GM12878 (cell line): ENCODE measurements at regions not wholly inside any gene's neighbourhood (a gene's known extent, or its start where the extent isn't known, plus 50 kb on each side); places are given as distances from the start of the nearest gene placed in this dataset.

Experiments used
- ATAC-seq: fragments of 200-7000 bp; cut with Tn5 transposase; 3 replicates; pipeline ENCODE4 v1.9.1; 2020; ENCODE audit warnings: mild to moderate bottlenecking, moderate library complexity
- BruUV-seq: library from RNA; stranded (reverse); fragments of 400-500 nt; replicated peaks from 2 replicates; lab custom pipeline; 2021; lab: Mats Ljungman, UMichigan
- CTCF ChIA-PET: fragments of 300-600 bp; sonication (Branson Sonifier 250); formaldehyde crosslinking; extraction: SDS; loops from one replicate; lab custom pipeline; 2021; ENCODE audit warnings: inconsistent platforms; lab: Yijun Ruan, JAX
- POLR2A ChIA-PET: fragments of 350-600 bp; formaldehyde crosslinking; extraction: SDS; loops from one replicate; lab custom pipeline; 2021; ENCODE audit warnings: inconsistent platforms; lab: Charles Lee
- RAD21 ChIA-PET: fragments of 300-600 bp; sonication (Branson Sonifier 250); formaldehyde crosslinking; loops from one replicate; lab custom pipeline; 2023; ENCODE audit warnings: antibody characterized with exemption; ENCODE audit not compliant: unreplicated experiment; lab: Charles Lee
- SMC1A ChIA-PET: fragments of 300-600 bp; sonication (Branson Sonifier 250); formaldehyde crosslinking; loops from one replicate; lab custom pipeline; 2023; ENCODE audit not compliant: unreplicated experiment, uncharacterized antibody; lab: Charles Lee
- DNase-seq: peaks from one replicate; pipeline ENCODE4 v3.0.0-alpha.2; 2011; ENCODE audit warnings: low read depth, low spot score
- FAIRE-seq: peaks from 3 replicates; lab custom pipeline; 2011; peaks lifted over from hg19 to GRCh38; lab: Jason Lieb, UNC
- H2AFZ ChIP-seq: 2 replicates; pipeline ENCODE4 v1.6.0; 2011; ENCODE audit warnings: low read depth, low read length, control low read depth; ENCODE audit not compliant: control insufficient read depth
- H3K27ac ChIP-seq: 2 replicates; pipeline ENCODE4 v1.5.1; 2011; ENCODE audit warnings: control low read depth; ENCODE audit not compliant: control insufficient read depth, insufficient read depth
- H3K27me3 ChIP-seq, 2 experiments: replicated peaks in 1 of 2; 2 replicates each; pipeline versions ENCODE4 v1.6.0 to v1.6.1; 2011; ENCODE audit warnings: low read length in 1 of 2; ENCODE audit not compliant: control insufficient read depth in 2 of 2, insufficient read depth in 2 of 2
- H3K36me3 ChIP-seq, 2 experiments: 2 replicates each; pipeline ENCODE4 v1.5.1; 2011; ENCODE audit warnings: low read length in 1 of 2; ENCODE audit not compliant: control insufficient read depth in 2 of 2, insufficient read depth in 2 of 2
- H3K4me1 ChIP-seq: 2 replicates; pipeline ENCODE4 v1.6.1; 2011; ENCODE audit warnings: mild to moderate bottlenecking, low read length, moderate library complexity, mixed read lengths; ENCODE audit not compliant: control insufficient read depth, insufficient read depth
- H3K4me2 ChIP-seq: 2 replicates; pipeline ENCODE4 v1.6.0; 2011; ENCODE audit warnings: control low read depth; ENCODE audit not compliant: control insufficient read depth, insufficient read depth
- H3K4me3 ChIP-seq: fragments of 200-600 bp; sonication (generic); 2 replicates; pipeline ENCODE4 v1.5.1; 2016
- H3K79me2 ChIP-seq: 2 replicates; pipeline ENCODE4 v1.6.0; 2011; ENCODE audit warnings: low read length; ENCODE audit not compliant: control insufficient read depth, insufficient read depth
- H3K9ac ChIP-seq: 2 replicates; pipeline ENCODE4 v1.8.0; 2011; ENCODE audit warnings: low read length, control low read depth, mixed read lengths; ENCODE audit not compliant: control insufficient read depth, insufficient read depth
- H3K9me3 ChIP-seq: replicated peaks from 3 replicates; pipeline ENCODE4 v1.5.1; 2011; ENCODE audit warnings: mild to moderate bottlenecking, low read length; ENCODE audit not compliant: control insufficient read depth, insufficient read depth
- H4K20me1 ChIP-seq: 2 replicates; pipeline ENCODE4 v1.6.0; 2011; ENCODE audit not compliant: control insufficient read depth, insufficient read depth
- CBX5 ChIP-seq: sonication (generic); IDR thresholded peaks from 2 replicates; pipeline ENCODE4 v1.6.1; 2016; ENCODE audit warnings: low read depth, moderate library complexity, mild to moderate bottlenecking, inconsistent platforms
- CHD4 ChIP-seq: fragments of 200-600 bp; sonication (generic); IDR thresholded peaks from 2 replicates; pipeline ENCODE4 v1.6.1; 2016; ENCODE audit warnings: mild to moderate bottlenecking
- E2F8 ChIP-seq: fragments of 450-650 bp; IDR thresholded peaks from 2 replicates; pipeline ENCODE4 v1.6.1; 2018; ENCODE audit warnings: mild to moderate bottlenecking, low read depth, moderate library complexity; ENCODE audit not compliant: partially characterized antibody
- FOXK2 ChIP-seq: fragments of 450-650 bp; IDR thresholded peaks from 2 replicates; pipeline ENCODE4 v1.6.1; 2017; ENCODE audit warnings: mild to moderate bottlenecking, moderate library complexity
- IRF5 ChIP-seq: fragments of 450-650 bp; IDR thresholded peaks from 2 replicates; pipeline ENCODE4 v1.6.1; 2017; ENCODE audit warnings: borderline replicate concordance
- MXI1 ChIP-seq: fragments of 150-350 bp; IDR thresholded peaks from 2 replicates; pipeline ENCODE4 v1.6.1; 2011; ENCODE audit warnings: low read depth, mild to moderate bottlenecking, inconsistent platforms, low read length, improper control_type of control experiment
- MYC ChIP-seq: IDR thresholded peaks from 2 replicates; pipeline ENCODE4 v1.6.1; 2011; ENCODE audit warnings: mild to moderate bottlenecking, low read length, moderate library complexity, inconsistent platforms; ENCODE audit not compliant: insufficient read depth, insufficient replicate concordance, insufficient read length, severe bottlenecking
- PAX5 ChIP-seq: IDR thresholded peaks from 2 replicates; pipeline ENCODE4 v1.6.1; 2011; ENCODE audit warnings: low read depth, low read length, borderline replicate concordance
- PBX3 ChIP-seq: IDR thresholded peaks from 2 replicates; pipeline ENCODE4 v1.6.1; 2011; ENCODE audit warnings: mild to moderate bottlenecking, low read depth, low read length, moderate library complexity; ENCODE audit not compliant: insufficient replicate concordance
- POU2F2 ChIP-seq: IDR thresholded peaks from 3 replicates; pipeline ENCODE4 v1.6.1; 2011; ENCODE audit warnings: low read depth, mild to moderate bottlenecking, low read length, borderline replicate concordance
- SMAD1 ChIP-seq: fragments of 450-650 bp; IDR thresholded peaks from 2 replicates; pipeline ENCODE4 v1.6.1; 2018; ENCODE audit warnings: mild to moderate bottlenecking, low read depth; ENCODE audit not compliant: partially characterized antibody
- TARDBP ChIP-seq: IDR thresholded peaks from 2 replicates; pipeline ENCODE4 v1.6.1; 2016; ENCODE audit warnings: borderline replicate concordance
- WGBS: methylation state at CpG from one replicate; pipeline ENCODE4 v1.1.6; 2016; ENCODE audit warnings: low lambda C conversion rate; ENCODE audit not compliant: insufficient replicate concordance, insufficient coverage; ENCODE audit errors: missing lambda C conversion rate; 5-methylcytosine and 5-hydroxymethylcytosine counted together
- in situ Hi-C: fragments of 300-500 bp; cut with MboI; formaldehyde crosslinking; loops from 9 replicates; pipeline ENCODE4 v1.14.3; 2018; ENCODE audit warnings: mixed read lengths
- intact Hi-C: fragments of 100-400 bp; cut with micrococcal nuclease; formaldehyde crosslinking; loops from one replicate; pipeline ENCODE4 v1.14.2; 2022; ENCODE audit not compliant: unreplicated experiment

GRCh38 chr7:124674451-124674850, 91.1 kb downstream of the GPR37 start:
- intact Hi-C loops = no loop called here
- no peaks in the 10 kb centered on the region for H3K27me3 ChIP-seq
- no peak overlapping the region for H3K9ac ChIP-seq
- no peaks in the 10 kb centered on the region for H3K4me1 ChIP-seq
- H3K79me2 ChIP-seq = no peaks in the 10 kb centered on the region
- no peak overlapping the region for H2AFZ ChIP-seq
- RAD21 ChIA-PET = no interaction called here
- CTCF ChIA-PET = no interaction called here
- no peaks in the 10 kb centered on the region for H3K36me3 ChIP-seq
- no peak overlapping the region for H3K4me3 ChIP-seq
- SMC1A ChIA-PET = no interaction called here
- no peak for TF ChIP-seq TARDBP
- TF ChIP-seq PAX5 = no peak
- TF ChIP-seq MXI1 = no peak
- TF ChIP-seq CBX5 = no peak
- no peak for TF ChIP-seq E2F8
- no peak for TF ChIP-seq SMAD1
- no peak for TF ChIP-seq CHD4
- TF ChIP-seq PBX3 = no peak
- no peak for TF ChIP-seq POU2F2
- no peak for TF ChIP-seq MYC
- TF ChIP-seq IRF5 = no peak
- TF ChIP-seq FOXK2 = no peak
- TF ChIP-seq, all 136 proteins: peak for 0
- no peak for ATAC-seq
- no peak for FAIRE-seq
- BruUV-seq = no TSS peak
- in situ Hi-C loops = no loop called here
- no peak overlapping the region for H3K27ac ChIP-seq
- POLR2A ChIA-PET = no interaction called here
- H4K20me1 ChIP-seq = no peaks in the 10 kb centered on the region
- 0% methylated on average over 1 of the region's 1 CpG for WGBS
- DNase-seq = no peak
- H3K4me2 ChIP-seq = no peak overlapping the region
- no peaks in the 10 kb centered on the region for H3K9me3 ChIP-seq
